ENCODE measurements at regions not wholly inside any gene's neighbourhood (a gene's known extent, or its start where the extent isn't known, plus 50 kb on each side); places are given as distances from the start of the nearest gene placed in this dataset.

- TF ChIP-seq POLR2AphosphoS5 (IDR thresholded peaks at IDR 0.05; ENCODE audit: low read depth, low read length) (no peak), TAF1 (IDR thresholded peaks at IDR 0.05; ENCODE audit: borderline replicate concordance, insufficient read depth, low read length) (no peak), SIN3A (IDR thresholded peaks at IDR 0.05; ENCODE audit: borderline replicate concordance, insufficient read depth, low read length) (no peak), REST (IDR thresholded peaks at IDR 0.05; ENCODE audit: insufficient read depth in 1 of 2, low read depth in 2 of 2, low read length in 2 of 2) (no peak)
Measured at GRCh38 chr2:6068429-6068828, 376.2 kb downstream of the SOX11 start.

Measured in PFSK-1 (cell line).